Lung (tissue), 11 donors: ENCODE measurements at regions not wholly inside any gene's neighbourhood (a gene's known extent, or its start where the extent isn't known, plus 50 kb on each side); places are given as distances from the start of the nearest gene placed in this dataset.
A peak's percentile ranks its signal among the peaks of the same experiment; 100 is the strongest.

Source experiments
- ATAC-seq: fragments of 200-7000 bp; cut with Tn5 transposase; one replicate; pipeline ENCODE4 v1.9.1; 2020; ENCODE audit warnings: moderate number of reproducible peaks; ENCODE audit not compliant: insufficient read depth, low FRiP score
- DNase-seq, 3 donors: peaks; one replicate each; pipeline ENCODE4 v3.0.0-alpha.2; 2013 to 2017
- H3K27ac ChIP-seq, 2 donors: one replicate each; pipeline ENCODE4 v1.5.1; 2013; ENCODE audit warnings: mild to moderate bottlenecking in 2 of 2, moderate library complexity in 2 of 2, control low read depth in 1 of 2, inconsistent platforms in 1 of 2, low read depth in 1 of 2, low read length in 1 of 2
- H3K27me3 ChIP-seq, 3 donors: one replicate each; pipeline ENCODE4 v1.5.1; 2013; ENCODE audit warnings: low read length in 2 of 3; ENCODE audit not compliant: control insufficient read depth in 3 of 3, insufficient read depth in 3 of 3
- H3K36me3 ChIP-seq, 4 donors: one replicate each; pipeline ENCODE4 v1.5.1; 2013; ENCODE audit warnings: low read length in 4 of 4, mild to moderate bottlenecking in 1 of 4, moderate library complexity in 1 of 4; ENCODE audit not compliant: control insufficient read depth in 4 of 4, insufficient read depth in 4 of 4
- H3K4me1 ChIP-seq, 5 donors: one replicate each; pipeline ENCODE4 v1.5.1; 2013; ENCODE audit warnings: low read length in 5 of 5, mild to moderate bottlenecking in 2 of 5, moderate library complexity in 1 of 5; ENCODE audit not compliant: control insufficient read depth in 5 of 5, insufficient read depth in 5 of 5
- H3K4me3 ChIP-seq: one replicate; pipeline ENCODE4 v1.5.1; 2013; ENCODE audit warnings: mild to moderate bottlenecking, control low read depth, moderate library complexity
- H3K9ac ChIP-seq, 2 donors: one replicate each; pipeline ENCODE4 v1.5.1; 2013; ENCODE audit warnings: low read length in 2 of 2, control low read depth in 1 of 2; ENCODE audit not compliant: insufficient read depth in 1 of 2
- H3K9me3 ChIP-seq, 4 donors: one replicate each; pipeline ENCODE4 v1.5.1; 2013; ENCODE audit warnings: low read length in 3 of 4, mild to moderate bottlenecking in 1 of 4, moderate library complexity in 1 of 4; ENCODE audit not compliant: control insufficient read depth in 4 of 4, insufficient read depth in 3 of 4
- WGBS, 2 donors: extraction: QIAGEN DNeasy Blood & Tissue Kit; methylation state at CpG; one replicate each; pipeline ENCODE4 v1.1.7; 2013; 5-methylcytosine and 5-hydroxymethylcytosine counted together
- TF ChIP-seq, protein P1 (sequence below): IDR thresholded peaks from 2 replicates; pipeline ENCODE4 v1.5.1; 2012; ENCODE audit warnings: mild to moderate bottlenecking; ENCODE audit errors: control extremely low read depth, extremely low read depth
- donor health status: control.
- donor health status: control.
- donor health status: Bipolar disorder and iron deficiency.
- donor health status: healthy.
- donor health status: DM: yes; HTN: yes; CAD: no.

- Histone ChIP-seq H3K4me3 (no peak overlapping the region), H3K36me3 (no peaks in the 10 kb centered on the region), H3K27me3 (no peaks in the 10 kb centered on the region), H3K27ac (no peak overlapping the region), H3K4me1 (no peaks in the 10 kb centered on the region), H3K9me3 (no peaks in the 10 kb centered on the region), H3K9ac (no peak overlapping the region)
- TF ChIP-seq, protein P1, sequence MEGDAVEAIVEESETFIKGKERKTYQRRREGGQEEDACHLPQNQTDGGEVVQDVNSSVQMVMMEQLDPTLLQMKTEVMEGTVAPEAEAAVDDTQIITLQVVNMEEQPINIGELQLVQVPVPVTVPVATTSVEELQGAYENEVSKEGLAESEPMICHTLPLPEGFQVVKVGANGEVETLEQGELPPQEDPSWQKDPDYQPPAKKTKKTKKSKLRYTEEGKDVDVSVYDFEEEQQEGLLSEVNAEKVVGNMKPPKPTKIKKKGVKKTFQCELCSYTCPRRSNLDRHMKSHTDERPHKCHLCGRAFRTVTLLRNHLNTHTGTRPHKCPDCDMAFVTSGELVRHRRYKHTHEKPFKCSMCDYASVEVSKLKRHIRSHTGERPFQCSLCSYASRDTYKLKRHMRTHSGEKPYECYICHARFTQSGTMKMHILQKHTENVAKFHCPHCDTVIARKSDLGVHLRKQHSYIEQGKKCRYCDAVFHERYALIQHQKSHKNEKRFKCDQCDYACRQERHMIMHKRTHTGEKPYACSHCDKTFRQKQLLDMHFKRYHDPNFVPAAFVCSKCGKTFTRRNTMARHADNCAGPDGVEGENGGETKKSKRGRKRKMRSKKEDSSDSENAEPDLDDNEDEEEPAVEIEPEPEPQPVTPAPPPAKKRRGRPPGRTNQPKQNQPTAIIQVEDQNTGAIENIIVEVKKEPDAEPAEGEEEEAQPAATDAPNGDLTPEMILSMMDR = no peak
- WGBS, 2 donors = 61 to 75% methylated on average over 1 of the region's 1 CpG
- no peak for ATAC-seq
- DNase-seq = no peak
Observed at GRCh38 chr9:27954858-27955257, 381.6 kb upstream of the C9orf72 start.

DNA sequence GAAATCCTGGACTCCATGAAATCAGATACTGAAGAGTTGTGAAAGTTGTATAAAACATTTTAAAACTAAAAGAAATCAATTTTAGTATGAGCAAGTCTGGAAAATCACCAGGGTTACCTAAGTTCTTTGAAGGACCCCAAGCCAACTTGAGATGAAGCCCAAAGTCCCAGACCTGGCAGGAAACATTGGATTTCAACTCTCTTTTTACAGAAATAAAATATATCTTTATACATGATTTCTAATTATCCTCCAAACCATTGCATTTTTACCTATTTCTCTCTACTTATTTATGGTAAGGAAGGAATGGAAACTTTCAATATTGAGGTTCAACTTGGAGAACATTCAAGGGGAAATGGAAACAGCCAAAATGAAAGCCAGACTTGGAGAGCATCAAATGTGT lies 390.6 kb upstream of the C9orf72 start:
- H3K27ac ChIP-seq = no peak overlapping the region

DNA sequence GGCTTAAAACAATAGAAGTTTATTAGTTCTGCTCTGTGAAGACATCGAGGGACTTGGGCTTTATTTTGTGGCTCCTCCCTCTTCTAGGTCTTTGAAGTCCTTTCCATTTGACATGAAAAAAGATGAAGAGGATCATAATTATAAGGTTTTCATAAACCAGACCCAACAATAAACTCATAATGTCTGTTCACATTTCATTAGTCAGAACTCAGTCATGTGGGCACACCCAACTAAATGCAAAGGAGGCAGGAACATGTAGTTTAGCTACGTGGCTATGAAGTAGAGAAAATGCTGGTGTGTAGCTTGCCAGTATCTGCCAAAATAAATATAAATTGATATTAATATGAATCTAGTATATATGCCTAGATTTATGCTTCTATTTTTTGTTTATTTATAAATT lies 393.9 kb upstream of the C9orf72 start:
- Histone ChIP-seq H3K36me3 (no peaks in the 10 kb centered on the region), H3K4me3 (no peak overlapping the region), H3K9me3 (no peaks in the 10 kb centered on the region), H3K9ac (no peak overlapping the region), H3K27me3 (no peaks in the 10 kb centered on the region), H3K27ac (no peak overlapping the region), H3K4me1 (no peaks in the 10 kb centered on the region)
- DNase-seq = no peak
- TF ChIP-seq, protein P1 = no peak
- whole genome bisulfite sequencing, 2 donors = 70 to 77% methylated on average over 2 of the region's 2 CpGs
- ATAC-seq = no peak

More for the DNA sequence above, 390.6 kb upstream of the C9orf72 start:
- H3K9me3 ChIP-seq = no peaks in the 10 kb centered on the region
- ATAC-seq = no peak
- TF ChIP-seq, protein P1 = no peak
- no peak overlapping the region for H3K4me3 ChIP-seq
- no peaks in the 10 kb centered on the region for H3K36me3 ChIP-seq
- H3K9ac ChIP-seq = no peak overlapping the region
- H3K27me3 ChIP-seq = no peaks in the 10 kb centered on the region
- DNase-seq = no peak
- no peaks in the 10 kb centered on the region for H3K4me1 ChIP-seq

- Histone ChIP-seq H3K4me1 (no peaks in the 10 kb centered on the region), H3K9me3 (no peaks in the 10 kb centered on the region), H3K27me3 (no peaks in the 10 kb centered on the region), H3K4me3 (no peak overlapping the region), H3K9ac (no peak overlapping the region), H3K36me3 (no peaks in the 10 kb centered on the region), H3K27ac (no peak overlapping the region)
- DNase-seq = peak; percentile 3 to 42 (median 30)
- whole genome bisulfite sequencing, 2 donors = 63 to 76% methylated on average over 3 of the region's 3 CpGs
- ATAC-seq = no peak
- TF ChIP-seq, protein P1 = no peak
Observed at GRCh38 chr9:27977931-27978330, 404.6 kb upstream of the C9orf72 start.
